ENCODE measurements at regions not wholly inside any gene's neighbourhood (a gene's known extent, or its start where the extent isn't known, plus 50 kb on each side); places are given as distances from the start of the nearest gene placed in this dataset.

- no peak for DNase-seq (ENCODE audit: low spot score)
Observed at GRCh38 chr5:4313138-4313537, 717.5 kb downstream of the IRX1 start.

GRCh38 chr5:4319478-4320128 is 724.0 kb downstream of the IRX1 start:
- no peak for DNase-seq (ENCODE audit: low spot score)

GRCh38 chr5:4330327-4330726 is 734.7 kb downstream of the IRX1 start:
- DNase-seq (ENCODE audit: low spot score), result no peak

GRCh38 chr5:4335078-4335477 is 739.4 kb downstream of the IRX1 start:
- no peak for DNase-seq (ENCODE audit: low spot score)

GRCh38 chr5:4337519-4337918 is 741.9 kb downstream of the IRX1 start:
- DNase-seq (ENCODE audit: low spot score), result no peak

- no peak for DNase-seq (ENCODE audit: low spot score)
Observed at GRCh38 chr5:4339949-4340348, 744.3 kb downstream of the IRX1 start.

- no peak for DNase-seq (ENCODE audit: low spot score)
Observed at GRCh38 chr5:4345850-4346249, 750.2 kb downstream of the IRX1 start.

- no peak for DNase-seq (ENCODE audit: low spot score)
Observed at GRCh38 chr5:4348423-4348822, 752.8 kb downstream of the IRX1 start.

- no peak for DNase-seq (ENCODE audit: low spot score)
Observed at GRCh38 chr5:4348919-4349318, 753.3 kb downstream of the IRX1 start.

GRCh38 chr5:4356201-4356600 is 760.6 kb downstream of the IRX1 start:
- no peak for DNase-seq (ENCODE audit: low spot score)

GRCh38 chr5:4359847-4360246 is 764.2 kb downstream of the IRX1 start:
- DNase-seq (ENCODE audit: low spot score), result no peak

- DNase-seq (ENCODE audit: low spot score), result no peak
Observed at GRCh38 chr5:4361753-4362152, 766.1 kb downstream of the IRX1 start.

GRCh38 chr5:4362411-4362810 is 766.8 kb downstream of the IRX1 start:
- DNase-seq (ENCODE audit: low spot score), result no peak

GRCh38 chr5:4363045-4363444 is 767.4 kb downstream of the IRX1 start:
- no peak for DNase-seq (ENCODE audit: low spot score)

GRCh38 chr5:4366628-4367027 is 771.0 kb downstream of the IRX1 start:
- no peak for DNase-seq (ENCODE audit: low spot score)

- DNase-seq (ENCODE audit: low spot score), result no peak
Observed at GRCh38 chr5:4370218-4370617, 769.9 kb upstream of the ADAMTS16 start.

- no peak for DNase-seq (ENCODE audit: low spot score)
Observed at GRCh38 chr5:4372481-4372880, 767.6 kb upstream of the ADAMTS16 start.

- no peak for DNase-seq (ENCODE audit: low spot score)
Observed at GRCh38 chr5:4373051-4373820, 766.9 kb upstream of the ADAMTS16 start.

- no peak for DNase-seq (ENCODE audit: low spot score)
Observed at GRCh38 chr5:4374866-4375265, 765.3 kb upstream of the ADAMTS16 start.

- no peak for DNase-seq (ENCODE audit: low spot score)
Observed at GRCh38 chr5:4375640-4376039, 764.5 kb upstream of the ADAMTS16 start.

- no peak for DNase-seq (ENCODE audit: low spot score)
Observed at GRCh38 chr5:4383102-4383501, 757.0 kb upstream of the ADAMTS16 start.

GRCh38 chr5:4383518-4384198 is 756.5 kb upstream of the ADAMTS16 start:
- no peak for DNase-seq (ENCODE audit: low spot score)

- no peak for DNase-seq (ENCODE audit: low spot score)
Observed at GRCh38 chr5:4384649-4385048, 755.5 kb upstream of the ADAMTS16 start.

All from AG08395 (cell line).